H1 (cell line): ENCODE measurements at regions not wholly inside any gene's neighbourhood (a gene's known extent, or its start where the extent isn't known, plus 50 kb on each side); places are given as distances from the start of the nearest gene placed in this dataset.

ENCODE experiments used
- CTCF ChIA-PET: fragments of 300-600 bp; sonication (Branson Sonifier 250); formaldehyde crosslinking; loops from one replicate; lab custom pipeline; 2021; ENCODE audit not compliant: partially characterized antibody; lab: Charles Lee
- POLR2A ChIA-PET: fragments of 300-600 bp; sonication (Branson Sonifier 250); formaldehyde crosslinking; loops from one replicate; lab custom pipeline; 2021; ENCODE audit warnings: inconsistent platforms; ENCODE audit not compliant: partially characterized antibody; lab: Charles Lee
- DNase-seq, 2 experiments: peaks; one replicate each; pipeline versions ENCODE4 v3.0.0 to v3.0.0-alpha.2; 2010 to 2022; ENCODE audit warnings: low spot score in 2 of 2, low read depth in 1 of 2, mixed read lengths in 1 of 2
- FAIRE-seq: peaks from 2 replicates; lab custom pipeline; 2011; peaks lifted over from hg19 to GRCh38; lab: Jason Lieb, UNC
- H2AFZ ChIP-seq: 2 replicates; pipeline ENCODE4 v1.8.1; 2012; ENCODE audit warnings: low read length, inconsistent platforms
- H2AK5ac ChIP-seq: 2 replicates; pipeline ENCODE4 v1.6.1; 2013; ENCODE audit warnings: low read depth, low read length
- H2BK120ac ChIP-seq: replicated peaks from 2 replicates; pipeline ENCODE3; 2013; ENCODE audit warnings: low read depth, low read length, inconsistent platforms
- H2BK12ac ChIP-seq: 2 replicates; pipeline ENCODE4 v1.6.1; 2013; ENCODE audit warnings: low read depth, low read length
- H2BK15ac ChIP-seq: 2 replicates; pipeline ENCODE4 v1.6.1; 2013; ENCODE audit warnings: low read length
- H2BK20ac ChIP-seq: 2 replicates; pipeline ENCODE4 v1.6.1; 2013; ENCODE audit warnings: low read length
- H2BK5ac ChIP-seq: 2 replicates; pipeline ENCODE4 v1.6.1; 2013; ENCODE audit warnings: low read depth, low read length
- H3K14ac ChIP-seq: 2 replicates; pipeline ENCODE4 v1.6.1; 2013; ENCODE audit warnings: inconsistent platforms; ENCODE audit not compliant: insufficient read length
- H3K18ac ChIP-seq: 2 replicates; pipeline ENCODE4 v1.6.1; 2013; ENCODE audit warnings: low read length; ENCODE audit errors: extremely low read depth
- H3K23ac ChIP-seq: 2 replicates; pipeline ENCODE4 v1.6.1; 2013; ENCODE audit warnings: inconsistent platforms; ENCODE audit not compliant: insufficient read length
- H3K23me2 ChIP-seq: 2 replicates; pipeline ENCODE4 v1.6.1; 2013; ENCODE audit warnings: low read depth, low read length
- H3K27ac ChIP-seq: 2 replicates; pipeline ENCODE4 v1.6.1; 2011; ENCODE audit warnings: low read depth, low read length, inconsistent platforms
- H3K27me3 ChIP-seq, 4 experiments: replicated peaks in 1 of 4; 1 replicate in 1 of 4; 2 replicates in 3 of 4; pipeline versions ENCODE4 v1.6.1 to v1.8.1; 2011 to 2013; ENCODE audit warnings: low read length in 3 of 4, mild to moderate bottlenecking in 3 of 4, inconsistent platforms in 2 of 4, mixed read lengths in 2 of 4, moderate library complexity in 1 of 4; ENCODE audit not compliant: control insufficient read depth in 3 of 4, insufficient read depth in 3 of 4; ENCODE audit errors: extremely low read depth in 1 of 4
- H3K36me3 ChIP-seq, 4 experiments: 2 replicates each; pipeline versions ENCODE4 v1.6.1 to v1.8.1; 2011 to 2013; ENCODE audit warnings: mild to moderate bottlenecking in 4 of 4, low read length in 3 of 4, moderate library complexity in 2 of 4, control low read depth in 1 of 4, inconsistent platforms in 1 of 4; ENCODE audit not compliant: insufficient read depth in 4 of 4, control insufficient read depth in 2 of 4
- H3K4ac ChIP-seq: replicated peaks from 2 replicates; pipeline ENCODE3; 2013; ENCODE audit warnings: low read length, low read depth, mixed read lengths, inconsistent platforms; ENCODE audit not compliant: insufficient read length
- H3K4me1 ChIP-seq, 4 experiments: replicated peaks in 1 of 4; 1 replicate in 1 of 4; 2 replicates in 3 of 4; pipeline versions ENCODE4 v1.6.1 to v1.8.1; 2011 to 2013; ENCODE audit warnings: low read length in 3 of 4, inconsistent platforms in 2 of 4, mixed read lengths in 1 of 4; ENCODE audit not compliant: insufficient read depth in 4 of 4, control insufficient read depth in 3 of 4
- H3K4me2 ChIP-seq, 2 experiments: 2 replicates each; pipeline versions ENCODE4 v1.6.1 to v1.8.1; 2011 to 2013; ENCODE audit warnings: low read depth in 2 of 2, low read length in 2 of 2, control low read depth in 1 of 2, inconsistent platforms in 1 of 2, mild to moderate bottlenecking in 1 of 2; ENCODE audit not compliant: insufficient read depth in 1 of 2
- H3K4me3 ChIP-seq, 4 experiments: fragments of 200-600, 300-600 bp in 1 of 4; sonication (generic), shearing (Covaris generic), sonication (Bioruptor Twin) in 1 of 4; 2 replicates each; pipeline versions ENCODE4 v1.5.1 to v1.8.1; 2011 to 2016; ENCODE audit warnings: low read length in 4 of 4, low read depth in 3 of 4, control low read depth in 2 of 4, inconsistent platforms in 2 of 4, mild to moderate bottlenecking in 2 of 4, mixed read lengths in 1 of 4, moderate library complexity in 1 of 4; ENCODE audit not compliant: insufficient read depth in 2 of 4; ENCODE audit errors: extremely low read depth in 1 of 4
- H3K56ac ChIP-seq: replicated peaks from 2 replicates; pipeline ENCODE3; 2013; ENCODE audit warnings: low read depth, mild to moderate bottlenecking, mixed read lengths, low read length, inconsistent platforms; ENCODE audit not compliant: insufficient read length
- H3K79me1 ChIP-seq: 2 replicates; pipeline ENCODE4 v1.6.1; 2013; ENCODE audit warnings: low read depth, low read length, control low read depth
- H3K79me2 ChIP-seq, 2 experiments: 2 replicates each; pipeline versions ENCODE4 v1.6.1 to v1.8.1; 2012 to 2013; ENCODE audit warnings: low read length in 2 of 2, mild to moderate bottlenecking in 2 of 2, inconsistent platforms in 1 of 2; ENCODE audit not compliant: insufficient read depth in 2 of 2, control insufficient read depth in 1 of 2
- H3K9ac ChIP-seq, 4 experiments: replicated peaks in 1 of 4; 1 replicate in 1 of 4; 2 replicates in 3 of 4; pipeline versions ENCODE4 v1.6.1 to v1.8.1; 2011 to 2013; ENCODE audit warnings: low read depth in 3 of 4, low read length in 3 of 4, control low read depth in 2 of 4, mild to moderate bottlenecking in 2 of 4, moderate library complexity in 2 of 4, inconsistent platforms in 1 of 4; ENCODE audit errors: extremely low read depth in 1 of 4
- H3K9me3 ChIP-seq, 2 experiments: 2 replicates each; pipeline versions ENCODE4 v1.6.1 to v1.8.1; 2012 to 2013; ENCODE audit warnings: mild to moderate bottlenecking in 2 of 2, moderate library complexity in 2 of 2, control low read depth in 1 of 2, inconsistent platforms in 1 of 2, low read depth in 1 of 2, low read length in 1 of 2, mixed read lengths in 1 of 2; ENCODE audit not compliant: insufficient read depth in 2 of 2
- H4K20me1 ChIP-seq, 2 experiments: replicated peaks in 1 of 2; 2 replicates each; pipeline versions ENCODE3 to v1.8.1; 2011 to 2013; ENCODE audit warnings: inconsistent platforms in 2 of 2, low read length in 2 of 2, mild to moderate bottlenecking in 1 of 2; ENCODE audit not compliant: insufficient read depth in 2 of 2, control insufficient read depth in 1 of 2
- H4K5ac ChIP-seq: 2 replicates; pipeline ENCODE4 v1.6.1; 2013; ENCODE audit warnings: low read length, low read depth, mixed read lengths, inconsistent platforms; ENCODE audit not compliant: insufficient read length
- H4K8ac ChIP-seq: 2 replicates; pipeline ENCODE4 v1.8.0; 2013; ENCODE audit warnings: mild to moderate bottlenecking, moderate library complexity, low read length, inconsistent platforms; ENCODE audit not compliant: insufficient read depth; ENCODE audit errors: extremely low read depth
- H4K91ac ChIP-seq: replicated peaks from 2 replicates; pipeline ENCODE3; 2013; ENCODE audit warnings: low read length, mixed read lengths, inconsistent platforms; ENCODE audit not compliant: insufficient read length
- CEBPB ChIP-seq: IDR thresholded peaks from 2 replicates; pipeline ENCODE4 v1.6.1; 2012; ENCODE audit warnings: low read depth, low read length
- JUND ChIP-seq: IDR thresholded peaks from 2 replicates; pipeline ENCODE4 v1.6.1; 2011; ENCODE audit warnings: mild to moderate bottlenecking, improper control_type of control experiment, low read length
- WGBS, 2 experiments: shearing (Covaris generic) in 1 of 2; methylation state at CpG; one replicate each; pipeline versions ENCODE4 v1.1.6 to v1.1.7; 2013 to 2015; ENCODE audit warnings: low lambda C conversion rate in 2 of 2, mixed read lengths in 2 of 2, inconsistent platforms in 1 of 2, low coverage in 1 of 2, missing lambda C conversion rate in 1 of 2; ENCODE audit not compliant: insufficient replicate concordance in 2 of 2, insufficient coverage in 1 of 2, insufficient read length in 1 of 2; ENCODE audit errors: extremely low coverage in 1 of 2, missing lambda C conversion rate in 1 of 2; 5-methylcytosine and 5-hydroxymethylcytosine counted together

- no peak overlapping the region for H4K91ac ChIP-seq
- H3K4me1 ChIP-seq = peaks cover 0 to 12% (median 4%) of the 10 kb centered on the region in 4 experiments; a peak in 3 of 7 replicates
- H3K9me3 ChIP-seq = no peaks in the 10 kb centered on the region
- no peak overlapping the region for H3K4me2 ChIP-seq
- CTCF ChIA-PET = interaction anchor here (1.2 kb wide), 1 partner anchor 29 kb away, joined by 4 read pairs; no protein-coding TSS in a partner anchor
- FAIRE-seq (no peak), DNase-seq (no peak)
- H4K20me1 ChIP-seq = no peaks in the 10 kb centered on the region
- H4K8ac ChIP-seq = no peak overlapping the region
- no peak overlapping the region for H3K23ac ChIP-seq
- H3K4me3 ChIP-seq = no peak overlapping the region
- no peak overlapping the region for H3K27ac ChIP-seq
- H2BK20ac ChIP-seq = peak overlapping the region; percentile 8; the same call in 1 of the 2 replicates
- H2BK12ac ChIP-seq = no peak overlapping the region
- H3K36me3 ChIP-seq = no peaks in the 10 kb centered on the region
- no peak overlapping the region for H2BK15ac ChIP-seq
- POLR2A ChIA-PET = no interaction called here
- 0 out of 7 replicates have a peak, but pooled peaks cover 0 to 2% (median 0%) of the 10 kb centered on the region in 4 experiments for H3K27me3 ChIP-seq
- no peak for TF ChIP-seq JUND
- TF ChIP-seq CEBPB = peak; percentile 29; the same call in 1 of the 2 replicates
- no peak overlapping the region for H4K5ac ChIP-seq
- no peak overlapping the region; the same call in 1 of the 2 replicates for H3K18ac ChIP-seq
- WGBS, 2 experiments = 57% methylated on average over 2 of the region's 2 CpGs; no CpG with 5 or more reads in 1 of the 2 experiments
- no peak overlapping the region for H3K56ac ChIP-seq
- peak overlapping the region; percentile 28; the same call in 1 of the 2 replicates for H2BK5ac ChIP-seq
- H3K79me2 ChIP-seq = no peaks in the 10 kb centered on the region
- no peaks in the 10 kb centered on the region for H3K23me2 ChIP-seq
- H3K14ac ChIP-seq = no peak overlapping the region
- no peak overlapping the region for H2AK5ac ChIP-seq
- no peak overlapping the region for H3K4ac ChIP-seq
- no peak overlapping the region for H2BK120ac ChIP-seq
- no peak overlapping the region for H3K9ac ChIP-seq
- no peaks in the 10 kb centered on the region for H3K79me1 ChIP-seq
- no peak overlapping the region for H2AFZ ChIP-seq
Measured at GRCh38 chr17:33369876-33370275, 76.8 kb upstream of the ASIC2 start.
